GM12865 (cell line): ENCODE measurements at regions not wholly inside any gene's neighbourhood (a gene's known extent, or its start where the extent isn't known, plus 50 kb on each side); places are given as distances from the start of the nearest gene placed in this dataset.

Source experiments
- DNase-seq: peaks from one replicate; pipeline ENCODE4 v3.0.0; 2010; ENCODE audit warnings: low read depth
- H3K4me3 ChIP-seq: 2 replicates; pipeline ENCODE4 v1.5.1; 2011; ENCODE audit warnings: mild to moderate bottlenecking, low read depth, low read length, control low read depth
- TF ChIP-seq, protein P1 (sequence below): IDR thresholded peaks from 2 replicates; pipeline ENCODE4 v1.5.1; 2011; ENCODE audit warnings: low read length, control low read depth, low read depth, inconsistent platforms; ENCODE audit not compliant: insufficient read depth; ENCODE audit errors: missing control alignments

DNA sequence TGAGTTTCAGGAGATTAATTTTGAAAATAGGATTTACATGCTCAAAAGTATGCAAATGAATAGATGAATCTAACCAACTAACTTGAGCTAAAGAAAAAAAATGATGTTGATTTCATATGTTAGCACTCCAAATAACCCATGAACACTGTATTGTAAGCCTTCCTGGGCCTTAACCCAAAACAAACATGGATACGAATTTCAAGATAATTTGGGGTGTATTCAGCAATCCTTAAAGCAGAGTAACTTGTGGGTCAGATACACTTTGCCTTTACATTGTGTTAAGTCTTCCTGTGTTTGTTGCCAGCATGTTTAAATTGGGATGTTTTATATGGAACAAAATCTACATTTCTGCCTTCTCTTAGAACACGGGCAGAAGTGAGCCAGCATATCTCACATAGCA lies 124.2 kb upstream of the WDR11 start:
- TF ChIP-seq, protein P1, sequence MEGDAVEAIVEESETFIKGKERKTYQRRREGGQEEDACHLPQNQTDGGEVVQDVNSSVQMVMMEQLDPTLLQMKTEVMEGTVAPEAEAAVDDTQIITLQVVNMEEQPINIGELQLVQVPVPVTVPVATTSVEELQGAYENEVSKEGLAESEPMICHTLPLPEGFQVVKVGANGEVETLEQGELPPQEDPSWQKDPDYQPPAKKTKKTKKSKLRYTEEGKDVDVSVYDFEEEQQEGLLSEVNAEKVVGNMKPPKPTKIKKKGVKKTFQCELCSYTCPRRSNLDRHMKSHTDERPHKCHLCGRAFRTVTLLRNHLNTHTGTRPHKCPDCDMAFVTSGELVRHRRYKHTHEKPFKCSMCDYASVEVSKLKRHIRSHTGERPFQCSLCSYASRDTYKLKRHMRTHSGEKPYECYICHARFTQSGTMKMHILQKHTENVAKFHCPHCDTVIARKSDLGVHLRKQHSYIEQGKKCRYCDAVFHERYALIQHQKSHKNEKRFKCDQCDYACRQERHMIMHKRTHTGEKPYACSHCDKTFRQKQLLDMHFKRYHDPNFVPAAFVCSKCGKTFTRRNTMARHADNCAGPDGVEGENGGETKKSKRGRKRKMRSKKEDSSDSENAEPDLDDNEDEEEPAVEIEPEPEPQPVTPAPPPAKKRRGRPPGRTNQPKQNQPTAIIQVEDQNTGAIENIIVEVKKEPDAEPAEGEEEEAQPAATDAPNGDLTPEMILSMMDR, result no peak
- DNase-seq, result no peak

DNA sequence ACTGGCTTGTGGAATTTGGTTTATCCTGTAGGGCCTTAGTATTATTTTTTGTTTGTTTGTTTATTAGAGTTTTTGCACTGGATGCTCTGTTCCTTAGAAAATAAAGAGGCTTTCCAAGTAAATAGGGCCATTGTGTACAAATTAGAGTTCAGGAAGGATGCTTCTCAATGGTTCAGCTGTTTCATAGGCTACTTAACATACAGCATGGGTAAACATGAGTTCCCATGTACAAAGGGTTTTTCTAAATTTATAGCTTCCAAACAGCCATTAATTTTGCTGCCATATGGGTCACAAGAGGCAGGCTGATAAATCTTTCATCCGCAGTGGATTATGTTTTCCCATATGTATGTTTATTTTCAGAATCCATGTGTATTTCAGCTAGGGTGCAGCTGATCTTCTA lies 121.6 kb upstream of the WDR11 start:
- no peak overlapping the region for H3K4me3 ChIP-seq
- no peak for DNase-seq
- TF ChIP-seq, protein P1, result no peak

More for the DNA sequence above, 124.2 kb upstream of the WDR11 start:
- H3K4me3 ChIP-seq, result no peak overlapping the region

DNA sequence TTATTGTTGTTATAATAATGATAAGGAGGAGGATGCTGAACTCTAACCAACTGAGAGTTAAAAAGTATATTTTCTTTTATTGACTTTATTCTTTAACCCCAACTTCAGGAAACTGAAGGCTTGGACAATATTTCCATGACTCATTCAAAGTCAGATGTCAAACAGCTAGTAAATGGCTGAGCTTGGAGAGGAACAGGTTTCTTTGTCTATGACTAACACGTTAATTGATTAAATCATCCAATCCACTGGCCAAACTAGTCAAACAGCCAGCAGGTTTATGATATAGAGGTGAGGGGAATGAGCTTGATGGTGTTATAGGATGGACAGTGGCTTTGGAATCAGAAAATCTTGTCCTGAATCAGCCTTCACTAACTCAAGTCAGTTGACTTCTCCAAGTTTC lies 119.1 kb upstream of the WDR11 start:
- no peak overlapping the region for H3K4me3 ChIP-seq
- TF ChIP-seq, protein P1, result no peak
- DNase-seq, result no peak

DNA sequence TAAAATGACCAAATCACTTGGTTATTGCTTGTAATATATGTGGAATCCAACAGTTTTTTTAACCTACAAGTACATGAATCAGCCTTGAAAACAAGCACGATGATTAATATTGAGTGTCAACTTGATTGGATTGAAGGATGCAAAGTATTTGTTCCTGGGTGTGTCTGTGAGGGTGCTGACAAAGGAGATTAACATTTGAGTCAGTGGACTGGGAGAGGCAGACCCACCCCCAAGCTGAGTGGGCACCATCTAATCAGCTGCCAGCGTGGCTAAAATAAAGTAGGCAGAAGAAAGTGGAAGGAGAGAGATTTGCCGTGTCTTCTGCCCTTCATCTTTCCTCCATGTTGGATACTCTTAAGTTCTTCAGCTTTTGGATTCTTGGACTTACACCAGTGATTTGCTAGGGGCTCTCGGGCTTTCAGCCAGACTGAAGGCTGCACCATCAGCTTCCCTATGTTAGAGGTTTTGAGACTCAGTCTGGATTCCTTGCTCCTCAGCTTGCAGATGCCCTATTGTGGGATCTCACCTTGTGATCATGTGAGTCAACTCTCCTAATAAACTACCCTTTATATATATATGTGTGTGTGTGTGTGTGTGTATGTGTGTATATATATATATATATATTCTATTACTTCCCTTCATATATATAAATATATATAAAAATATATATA lies 118.4 kb upstream of the WDR11 start:
- DNase-seq, result no peak

DNA sequence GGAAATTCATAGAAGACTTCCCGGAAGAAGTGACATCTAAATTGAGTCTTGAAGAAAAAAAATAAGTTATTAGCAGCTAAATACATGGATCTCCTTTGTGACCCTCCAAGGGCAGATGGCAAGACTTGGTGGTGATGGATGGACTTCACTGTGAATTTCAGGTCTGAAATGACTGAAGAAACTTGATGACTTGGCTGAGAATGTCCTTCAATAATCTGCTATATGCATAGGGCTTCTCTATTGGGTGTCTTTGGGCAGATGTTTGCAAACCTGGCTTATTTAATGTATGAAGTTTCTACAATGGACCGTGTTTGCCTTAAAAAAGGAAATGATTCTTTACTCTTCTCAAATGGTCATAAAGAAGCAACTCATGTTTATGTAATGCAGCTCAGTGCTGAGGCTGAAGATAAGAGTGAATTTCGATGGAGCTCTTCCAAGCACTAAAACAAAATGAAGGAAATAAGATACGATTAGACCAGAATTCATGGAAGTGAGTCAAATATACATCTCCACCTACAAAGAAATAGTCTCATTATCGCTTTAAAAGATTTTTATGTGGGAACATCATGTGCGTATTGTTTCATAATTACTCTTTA lies 116.6 kb upstream of the WDR11 start:
- no peak for DNase-seq
- TF ChIP-seq, protein P1, result no peak
- H3K4me3 ChIP-seq, result no peak overlapping the region

More for the DNA sequence above, 118.4 kb upstream of the WDR11 start:
- TF ChIP-seq, protein P1, result no peak
- H3K4me3 ChIP-seq, result no peak overlapping the region

DNA sequence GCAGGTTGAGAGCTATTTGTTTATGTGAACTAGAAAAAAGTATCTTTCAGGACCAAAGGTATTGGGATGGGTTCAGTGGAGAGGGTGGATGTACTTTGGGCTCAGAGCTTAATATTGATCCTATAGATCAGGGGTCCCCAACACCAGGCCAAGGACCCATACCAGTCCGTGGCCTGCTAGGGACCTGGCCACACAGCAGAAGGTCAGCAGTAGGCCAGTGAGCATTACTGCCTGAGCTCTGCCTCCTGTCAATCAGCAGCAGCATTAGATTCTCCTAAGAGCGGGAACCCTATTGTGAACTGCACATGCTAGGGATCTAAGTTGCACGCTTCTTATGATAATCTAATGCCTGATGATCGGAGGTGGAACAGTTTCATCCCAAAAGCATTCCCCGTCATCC lies 115.8 kb upstream of the WDR11 start:
- no peak overlapping the region for H3K4me3 ChIP-seq
- DNase-seq, result no peak
- TF ChIP-seq, protein P1, result no peak
